ENCODE measurements at regions not wholly inside any gene's neighbourhood (a gene's known extent, or its start where the extent isn't known, plus 50 kb on each side); places are given as distances from the start of the nearest gene placed in this dataset.

GRCh38 chr2:172376505-172377125 lies 50.8 kb upstream of the ITGA6 start:
- Histone ChIP-seq H2AFZ (ENCODE audit: low read length) (no peak overlapping the region), H3K9ac (ENCODE audit: insufficient read depth, low read length) (no peak overlapping the region), H3K4me1 (ENCODE audit: control insufficient read depth, extremely low read depth, insufficient read depth, low read length) (no peaks in the 10 kb centered on the region), H3K4me2 (ENCODE audit: extremely low read depth, insufficient read depth, low read length) (no peak overlapping the region), H3K4me3 (replicated peaks in 1 of 4; ENCODE audit: control extremely low read depth in 1 of 4, insufficient read depth in 1 of 4, low read depth in 3 of 4, low read length in 4 of 4) (no peak overlapping the region), H4K20me1 (ENCODE audit: control insufficient read depth, extremely low read depth, insufficient read depth, low read length) (no peaks in the 10 kb centered on the region), H3K9me3 (ENCODE audit: control insufficient read depth, insufficient read depth, low read depth, low read length) (no peaks in the 10 kb centered on the region), H3K27ac (ENCODE audit: insufficient read depth, low read length) (no peak overlapping the region), H3K27me3 (ENCODE audit: control insufficient read depth, insufficient read depth, low read length) (no peaks in the 10 kb centered on the region), H3K79me2 (ENCODE audit: control insufficient read depth, insufficient read depth, low read length) (no peaks in the 10 kb centered on the region), H3K36me3 (ENCODE audit: control insufficient read depth, insufficient read depth, low read length) (no peaks in the 10 kb centered on the region)
- TF ChIP-seq CTCF (conservative IDR thresholded peaks at IDR 0.05 in 1 of 2, IDR thresholded peaks at IDR 0.05 in 1 of 2; ENCODE audit: low read depth in 1 of 2, low read length in 2 of 2) (no peak), EZH2 (IDR thresholded peaks at IDR 0.05; ENCODE audit: low read length, missing control alignments) (no peak)
- DNase-seq (ENCODE audit: low read depth in 2 of 2) = peak in 1 of 2 donors; percentile 43

- H3K9ac ChIP-seq (ENCODE audit: insufficient read depth, low read length) = no peak overlapping the region
- H3K4me3 ChIP-seq (replicated peaks in 1 of 4; ENCODE audit: control extremely low read depth in 1 of 4, insufficient read depth in 1 of 4, low read depth in 3 of 4, low read length in 4 of 4) = no peak overlapping the region
- no peak overlapping the region for H3K27ac ChIP-seq (ENCODE audit: insufficient read depth, low read length)
- TF ChIP-seq CTCF (conservative IDR thresholded peaks at IDR 0.05 in 1 of 2, IDR thresholded peaks at IDR 0.05 in 1 of 2; ENCODE audit: low read depth in 1 of 2, low read length in 2 of 2) (no peak), EZH2 (IDR thresholded peaks at IDR 0.05; ENCODE audit: low read length, missing control alignments) (no peak)
- no peaks in the 10 kb centered on the region for H3K4me1 ChIP-seq (ENCODE audit: control insufficient read depth, extremely low read depth, insufficient read depth, low read length)
- H3K4me2 ChIP-seq (ENCODE audit: extremely low read depth, insufficient read depth, low read length) = no peak overlapping the region
- no peaks in the 10 kb centered on the region for H3K27me3 ChIP-seq (ENCODE audit: control insufficient read depth, insufficient read depth, low read length)
- H4K20me1 ChIP-seq (ENCODE audit: control insufficient read depth, extremely low read depth, insufficient read depth, low read length) = no peaks in the 10 kb centered on the region
- no peak overlapping the region for H2AFZ ChIP-seq (ENCODE audit: low read length)
- no peaks in the 10 kb centered on the region for H3K36me3 ChIP-seq (ENCODE audit: control insufficient read depth, insufficient read depth, low read length)
- no peaks in the 10 kb centered on the region for H3K79me2 ChIP-seq (ENCODE audit: control insufficient read depth, insufficient read depth, low read length)
- no peaks in the 10 kb centered on the region for H3K9me3 ChIP-seq (ENCODE audit: control insufficient read depth, insufficient read depth, low read depth, low read length)
- DNase-seq (ENCODE audit: low read depth in 2 of 2) = no peak
Measured at GRCh38 chr2:172377408-172377807, 50.0 kb upstream of the ITGA6 start.
